AG08395 (cell line): ENCODE measurements at regions not wholly inside any gene's neighbourhood (a gene's known extent, or its start where the extent isn't known, plus 50 kb on each side); places are given as distances from the start of the nearest gene placed in this dataset.

ENCODE experiments used
- DNase-seq: peaks from one replicate; pipeline ENCODE4 v3.0.0; 2012; ENCODE audit warnings: mixed read lengths, low spot score

DNA sequence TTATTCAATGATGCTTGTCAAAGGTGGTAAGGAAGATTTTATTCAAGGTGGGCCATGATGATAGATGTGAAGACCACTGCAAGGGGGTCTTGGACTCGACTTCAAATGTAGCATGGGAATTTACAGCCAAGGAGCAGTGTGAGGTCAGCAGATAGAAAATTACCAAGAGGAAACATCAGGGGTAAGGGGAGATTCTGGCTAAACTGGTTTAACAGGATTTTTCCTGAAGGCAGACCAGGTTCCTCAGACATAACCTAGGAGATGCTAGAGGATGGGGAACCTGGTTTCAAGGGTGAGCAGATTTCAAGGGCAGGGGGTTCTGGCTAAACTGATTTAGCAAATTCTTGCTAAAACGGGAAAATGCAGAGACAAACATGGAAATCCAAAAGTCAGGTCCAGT, 464.9 kb downstream of the TAFA4 start:
- no peak for DNase-seq

DNA sequence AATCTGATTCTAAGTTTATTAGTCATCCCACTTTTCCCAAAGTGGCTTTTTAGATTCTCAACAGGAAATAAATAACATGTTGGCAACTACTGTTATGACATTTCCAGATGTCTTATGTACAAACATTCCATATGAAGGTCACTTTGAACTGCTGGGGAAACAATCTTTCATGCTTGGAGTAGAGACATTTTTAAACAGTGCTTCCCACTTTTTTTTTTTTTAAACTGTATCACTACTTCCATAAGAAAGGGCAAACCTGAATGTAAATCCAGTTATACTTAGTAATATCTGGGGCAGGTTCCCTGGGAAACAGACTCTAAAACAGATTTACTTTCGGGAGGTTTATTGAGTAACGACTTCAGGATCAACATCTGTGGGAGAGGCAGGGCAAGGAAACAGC, 473.8 kb downstream of the TAFA4 start:
- DNase-seq, result no peak

DNA sequence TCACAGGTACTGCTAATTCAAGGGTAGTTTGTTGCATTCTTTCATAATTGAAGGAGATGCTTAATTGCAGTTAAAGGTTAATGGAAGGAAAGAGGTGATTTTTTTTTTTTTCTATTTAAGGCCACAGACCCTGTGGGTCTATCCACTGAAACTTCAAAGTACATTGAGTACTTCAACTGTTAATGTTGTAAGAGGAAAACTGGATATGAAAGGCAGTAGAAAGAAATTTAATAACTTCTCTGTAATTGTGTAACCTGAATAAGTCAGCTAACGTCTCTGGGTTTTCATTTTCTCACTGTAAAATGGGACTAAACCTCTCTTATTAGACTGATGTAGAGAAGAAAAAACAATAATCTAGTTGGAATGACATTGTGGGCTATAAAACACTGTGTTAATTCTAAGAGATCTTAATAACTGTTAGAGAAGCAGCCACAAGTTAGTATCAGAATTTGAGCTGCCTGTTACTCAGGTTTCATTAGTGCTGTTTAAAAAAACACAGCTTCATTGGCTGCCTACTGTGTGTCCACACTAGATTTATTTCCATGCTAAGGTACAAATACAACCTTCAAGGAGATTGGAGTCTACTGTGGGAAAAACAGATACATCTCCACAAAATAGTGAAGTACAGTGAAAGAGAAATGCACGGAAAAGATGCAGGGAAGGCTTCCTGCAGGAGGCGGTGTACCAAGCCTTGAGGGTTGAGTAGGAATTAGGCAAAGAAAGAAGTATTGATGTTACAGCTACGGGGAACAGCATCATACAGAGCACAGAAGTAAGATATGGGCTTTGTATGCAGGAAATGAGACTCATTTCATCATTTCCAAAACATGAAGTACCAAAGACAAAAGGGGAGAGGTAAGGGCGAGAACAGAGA, 483.6 kb downstream of the TAFA4 start:
- DNase-seq, result no peak

DNA sequence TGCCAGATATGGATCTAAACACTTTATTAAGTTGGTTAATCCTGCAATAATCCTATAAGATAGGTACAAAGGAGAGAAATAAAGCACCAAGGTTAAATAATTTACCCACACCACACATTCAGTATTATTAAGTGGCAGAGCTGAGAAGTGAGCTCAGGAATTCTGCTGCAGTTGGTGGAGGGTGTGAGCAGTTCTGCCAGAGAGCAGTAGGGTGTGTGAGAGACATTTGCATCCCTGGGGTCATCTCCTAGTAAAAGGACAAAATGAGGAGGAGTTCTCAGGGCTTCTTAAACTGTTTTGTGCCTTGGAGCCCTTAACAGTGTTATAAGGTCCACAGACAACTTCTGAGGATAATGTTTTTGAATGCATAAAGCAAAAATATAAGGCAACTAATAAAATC, 484.5 kb downstream of the TAFA4 start:
- DNase-seq, result no peak

- DNase-seq, result no peak
Observed at GRCh38 chr3:68441054-68441453, 491.3 kb downstream of the TAFA4 start.

GRCh38 chr3:68436619-68437401, 495.5 kb downstream of the TAFA4 start:
- DNase-seq, result no peak

DNA sequence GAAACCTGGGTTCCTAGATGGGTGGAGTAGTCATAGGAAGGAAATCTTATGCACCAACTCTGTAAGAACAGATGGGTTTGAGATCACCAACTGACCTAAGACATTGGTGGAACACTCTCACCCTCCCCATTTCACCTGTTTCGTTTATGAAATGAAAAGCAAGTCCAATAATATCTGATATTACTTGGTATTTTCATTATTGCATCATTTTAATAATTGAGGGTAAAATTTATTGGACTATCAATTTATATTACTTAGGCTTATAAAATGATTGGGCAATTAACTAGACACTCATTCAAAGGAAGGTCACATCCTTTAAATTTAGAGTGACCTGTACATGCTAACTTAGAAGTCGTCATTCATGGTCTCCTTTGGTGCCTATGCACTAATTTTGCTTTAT, 503.9 kb downstream of the TAFA4 start:
- no peak for DNase-seq

- DNase-seq, result no peak
Observed at GRCh38 chr3:68424796-68425460, 507.4 kb downstream of the TAFA4 start.

GRCh38 chr3:68408626-68409025, 523.7 kb downstream of the TAFA4 start:
- DNase-seq, result no peak

DNA sequence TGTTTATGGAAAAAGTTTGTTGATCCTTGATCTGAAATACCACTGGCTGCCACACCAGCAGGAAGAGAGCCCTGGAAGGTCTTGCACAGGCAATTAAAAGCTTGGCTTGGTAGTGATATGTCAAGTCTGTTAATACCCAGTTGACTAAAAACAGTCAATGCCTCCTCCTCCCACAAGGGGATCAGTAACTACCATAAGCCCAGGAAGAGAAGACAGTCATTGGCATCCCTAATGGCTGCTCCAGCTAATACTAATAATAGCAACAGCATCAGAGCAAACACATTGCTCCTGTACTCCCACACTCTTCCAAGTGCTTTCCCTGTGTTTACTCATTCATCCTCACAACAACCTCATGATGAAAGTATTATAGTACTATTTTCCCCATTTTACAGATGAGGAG, 528.6 kb downstream of the TAFA4 start:
- DNase-seq, result no peak

- DNase-seq, result no peak
Observed at GRCh38 chr3:68402235-68402918, 530.0 kb downstream of the TAFA4 start.

- DNase-seq, result no peak
Observed at GRCh38 chr3:68378631-68379030, 553.7 kb downstream of the TAFA4 start.

DNA sequence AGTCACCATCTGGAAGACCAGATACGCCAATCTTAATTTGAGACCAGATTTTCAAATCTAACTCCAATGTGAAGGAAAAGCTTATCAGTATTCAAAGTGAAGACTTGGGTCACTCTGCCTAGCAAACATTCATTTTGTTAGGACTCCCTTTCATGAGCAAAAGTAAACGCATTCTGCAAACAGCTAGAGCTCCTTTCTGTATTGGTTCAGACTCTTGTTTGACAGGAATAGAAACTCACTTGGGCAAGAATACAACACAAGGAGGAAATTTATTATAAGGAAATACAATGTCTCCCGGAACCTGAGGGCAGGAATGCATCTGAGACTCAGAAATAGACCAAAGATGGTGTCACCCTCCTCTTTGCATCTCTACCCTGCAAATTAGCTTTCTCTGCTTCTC, 558.6 kb downstream of the TAFA4 start:
- DNase-seq, result no peak

DNA sequence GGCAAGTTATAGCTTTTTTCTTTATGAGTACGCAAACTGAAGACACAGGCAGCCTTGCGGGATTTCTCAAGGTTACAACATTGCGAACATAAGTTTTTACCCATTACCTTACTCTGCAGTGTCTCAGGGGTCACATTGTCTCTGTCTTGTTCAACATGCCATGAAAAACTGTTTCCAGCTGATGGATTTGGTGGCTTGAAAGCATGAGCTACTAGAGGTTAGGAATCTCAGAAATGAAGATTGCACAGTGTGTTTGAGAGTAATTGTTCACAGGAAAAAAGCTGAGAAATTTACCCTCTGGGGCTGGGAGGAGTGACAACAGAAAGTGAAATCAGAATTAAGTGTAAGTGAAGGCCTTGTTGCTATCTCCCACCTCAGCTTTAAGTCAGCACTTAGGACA, 568.6 kb downstream of the TAFA4 start:
- no peak for DNase-seq

- DNase-seq, result no peak
Observed at GRCh38 chr3:68360492-68360891, 571.9 kb downstream of the TAFA4 start.

DNA sequence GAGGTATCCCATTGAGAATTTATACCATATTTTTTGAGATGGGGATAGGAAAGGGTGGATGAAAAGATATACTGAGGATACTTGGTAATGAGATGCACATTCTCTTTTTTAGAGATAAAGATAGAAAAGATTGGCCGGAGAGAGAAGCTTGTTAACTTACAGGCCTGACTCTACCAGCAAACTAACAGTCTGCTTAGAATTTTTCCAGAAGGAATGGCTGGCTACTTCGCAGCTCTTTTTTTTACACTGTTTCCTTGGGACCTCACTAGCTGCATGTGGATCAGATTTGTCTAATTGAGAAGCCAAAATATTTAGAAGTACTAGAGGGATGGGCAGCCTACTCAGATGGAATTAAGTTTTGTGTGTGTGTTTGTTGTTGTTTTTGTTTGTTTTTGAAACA, 586.6 kb downstream of the TAFA4 start:
- no peak for DNase-seq

DNA sequence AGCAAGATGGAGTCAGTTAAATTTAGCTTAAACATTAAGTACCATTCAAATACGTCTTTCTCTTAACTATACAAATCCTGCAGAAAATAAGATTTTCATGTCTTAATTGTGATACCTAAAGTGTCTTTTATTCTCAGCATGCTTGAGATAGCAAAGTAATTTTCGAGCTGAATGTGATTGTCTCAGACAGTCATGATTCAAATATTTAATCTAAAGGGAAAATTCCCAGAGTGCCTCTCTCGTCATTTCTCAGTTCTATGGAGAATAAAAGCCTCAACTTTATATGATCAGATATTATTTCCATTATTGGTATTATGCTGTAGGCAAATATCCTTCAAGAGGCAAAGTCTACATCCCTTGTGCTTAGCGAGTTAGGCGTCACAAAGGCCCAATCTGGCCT, 589.9 kb downstream of the TAFA4 start:
- DNase-seq, result no peak

DNA sequence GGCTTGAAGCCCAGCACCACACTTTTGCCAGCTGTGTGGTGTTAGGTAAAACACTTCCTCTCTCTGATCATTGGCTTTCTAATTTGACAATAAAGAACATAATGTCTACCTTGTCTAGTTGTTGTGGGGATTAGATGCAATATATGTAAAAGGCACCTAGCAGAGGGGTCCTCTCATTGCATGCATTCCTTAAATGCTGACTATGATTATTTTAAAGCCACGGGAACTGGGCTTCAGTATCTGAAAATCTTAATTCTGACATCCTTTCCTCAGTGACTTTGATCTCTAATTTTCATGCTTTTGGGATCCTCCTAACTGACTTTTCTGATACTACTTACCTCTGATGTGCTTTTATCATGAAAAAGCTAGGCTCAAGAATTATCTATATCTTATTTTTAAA, 596.3 kb downstream of the TAFA4 start:
- DNase-seq, result no peak

DNA sequence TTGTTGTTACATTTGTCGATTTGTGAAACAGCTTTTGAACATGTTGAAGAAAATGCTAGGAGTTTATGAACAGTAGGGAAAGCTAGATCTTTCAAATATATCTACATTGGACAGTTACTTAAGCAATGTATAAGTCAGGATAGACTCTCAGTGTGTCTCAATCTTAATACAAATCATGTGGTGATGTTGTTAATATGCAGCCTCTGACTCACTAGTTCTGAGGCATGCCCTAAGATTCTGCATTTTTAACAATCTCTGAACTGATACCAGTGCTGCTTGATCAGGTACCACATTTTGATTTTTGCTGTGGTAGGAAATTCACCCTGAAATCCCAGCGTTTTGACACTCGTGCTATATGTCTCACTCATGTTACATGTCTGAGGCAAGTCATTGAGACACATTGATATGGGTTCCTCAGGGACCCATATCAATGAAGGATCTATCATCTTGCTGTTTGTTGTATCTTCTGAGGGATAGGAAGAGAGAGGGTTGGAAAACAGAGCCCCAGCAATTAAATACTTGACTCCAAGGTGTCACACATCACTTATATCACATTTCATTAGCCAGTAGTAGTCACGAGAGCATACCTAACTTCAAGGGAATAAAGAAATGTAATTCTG, 597.9 kb downstream of the TAFA4 start:
- DNase-seq, result no peak

GRCh38 chr3:68328049-68328448, 604.3 kb downstream of the TAFA4 start:
- no peak for DNase-seq

- DNase-seq, result no peak
Observed at GRCh38 chr3:68315964-68316363, 616.4 kb downstream of the TAFA4 start.

DNA sequence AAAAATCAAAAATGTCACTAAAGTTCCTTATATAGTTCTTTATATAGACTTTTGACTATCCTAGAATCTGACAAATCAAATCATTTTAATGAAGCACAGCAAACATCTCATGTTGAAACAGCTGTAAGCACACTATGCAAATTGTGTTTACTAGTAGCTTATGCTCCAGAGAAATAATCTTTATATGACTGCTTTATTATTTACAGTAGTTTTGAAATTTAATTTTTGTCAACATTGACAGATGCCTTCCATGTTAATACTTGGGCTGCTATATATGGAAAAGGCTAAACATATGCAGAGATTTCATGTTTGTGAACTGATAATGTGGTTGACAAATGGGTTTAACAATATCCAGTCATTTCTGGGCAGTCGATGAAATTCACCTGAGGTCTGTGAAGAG, 616.8 kb downstream of the TAFA4 start:
- DNase-seq, result no peak
